Stimulated activated naive CD8-positive, alpha-beta T cell treated with anti-CD3 and anti-CD28 coated beads, Interleukin-15, Interleukin-2, amounts not matched to agents 100 ng/mL and 50 ng/mL, for 24 hours (primary cell): ENCODE measurements at regions not wholly inside any gene's neighbourhood (a gene's known extent, or its start where the extent isn't known, plus 50 kb on each side); places are given as distances from the start of the nearest gene placed in this dataset.

ENCODE experiments used
- H3K27ac Mint-ChIP-seq: one replicate; pipeline ENCODE4 v1.8.0; 2021; ENCODE audit warnings: mild to moderate bottlenecking, mixed read lengths
- H3K27me3 Mint-ChIP-seq: one replicate; pipeline ENCODE4 v1.8.0; 2021; ENCODE audit warnings: mixed read lengths
- H3K36me3 Mint-ChIP-seq: one replicate; pipeline ENCODE4 v1.8.0; 2021; ENCODE audit warnings: low read depth, mixed read lengths
- H3K4me1 Mint-ChIP-seq: one replicate; pipeline ENCODE4 v1.8.0; 2021; ENCODE audit warnings: low read depth, mixed read lengths
- H3K4me3 Mint-ChIP-seq: one replicate; pipeline ENCODE4 v1.8.0; 2021; ENCODE audit warnings: mild to moderate bottlenecking, mixed read lengths
- H3K9me3 Mint-ChIP-seq: one replicate; pipeline ENCODE4 v1.8.0; 2021; ENCODE audit warnings: mixed read lengths

DNA sequence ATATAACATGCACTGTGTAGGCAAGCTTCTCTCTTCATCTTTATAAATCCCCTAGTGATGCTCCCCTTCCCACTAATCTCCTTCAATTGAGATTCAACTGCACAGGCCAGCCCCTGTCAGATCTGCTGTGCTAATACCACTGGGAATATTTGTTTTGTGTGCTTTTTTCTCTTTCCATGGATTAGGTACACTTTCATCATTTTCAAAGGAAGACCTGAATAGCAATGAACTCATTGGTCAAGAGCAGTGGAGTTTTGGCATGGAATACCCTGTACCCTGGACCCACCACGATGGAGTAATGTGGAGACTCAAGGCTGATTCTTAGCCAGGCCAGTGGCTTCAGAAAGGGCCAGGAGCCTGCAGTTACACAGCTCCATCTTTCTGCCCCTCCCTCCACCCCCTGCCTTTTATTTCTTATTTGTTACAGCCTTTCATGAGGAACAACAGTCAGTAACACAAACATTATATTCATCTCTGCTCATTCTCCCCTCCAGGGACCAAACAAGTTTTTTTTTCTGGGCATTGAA lies 75.4 kb upstream of the KCNG1 start:
- H3K36me3 Mint-ChIP-seq, result no peaks in the 10 kb centered on the region
- H3K27me3 Mint-ChIP-seq, result peaks cover 28% of the 10 kb centered on the region
- no peak overlapping the region for H3K27ac Mint-ChIP-seq
- H3K4me3 Mint-ChIP-seq, result no peak overlapping the region
- H3K4me1 Mint-ChIP-seq, result peaks cover under 1% of the 10 kb centered on the region
- H3K9me3 Mint-ChIP-seq, result no peaks in the 10 kb centered on the region

DNA sequence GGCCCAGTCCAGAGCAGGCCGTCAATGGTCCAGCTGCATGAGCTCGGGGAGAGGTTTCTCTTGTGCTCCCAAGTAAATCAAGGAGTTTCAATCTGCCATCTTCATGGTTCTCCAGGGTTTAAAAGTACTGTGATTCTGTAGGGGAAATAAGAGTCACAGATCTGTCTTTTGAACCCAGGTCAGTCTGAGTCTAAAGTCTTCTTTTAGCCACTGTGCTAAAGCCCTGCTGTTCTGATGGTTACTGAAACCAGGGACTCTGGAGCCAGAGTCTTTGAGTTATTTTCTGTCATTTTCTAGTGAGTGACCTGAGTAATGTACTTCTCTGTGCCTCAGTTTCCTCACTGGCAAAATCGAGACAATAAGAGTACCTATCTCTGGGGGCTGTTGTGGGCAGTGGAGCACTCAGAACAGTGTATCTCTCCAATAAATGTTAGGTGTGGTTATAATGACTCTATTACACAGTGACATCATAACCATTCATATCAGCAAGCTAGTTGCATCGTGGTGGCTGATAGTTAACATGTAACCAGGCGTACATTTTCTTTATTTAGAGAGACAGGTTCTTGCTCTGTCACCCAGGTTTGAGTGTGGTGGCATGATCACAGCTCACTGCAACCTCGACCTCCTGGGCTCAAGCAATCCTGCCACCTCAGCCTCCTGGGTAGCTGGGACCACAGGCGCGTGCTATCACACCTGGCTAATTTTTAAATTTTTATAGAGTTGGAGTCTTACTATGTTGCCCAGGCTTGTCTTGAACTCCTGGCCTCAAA lies 74.6 kb upstream of the KCNG1 start:
- H3K27me3 Mint-ChIP-seq, result peaks cover 32% of the 10 kb centered on the region
- H3K4me1 Mint-ChIP-seq, result peaks cover 9% of the 10 kb centered on the region
- no peaks in the 10 kb centered on the region for H3K36me3 Mint-ChIP-seq
- H3K27ac Mint-ChIP-seq, result no peak overlapping the region
- H3K9me3 Mint-ChIP-seq, result no peaks in the 10 kb centered on the region
- no peak overlapping the region for H3K4me3 Mint-ChIP-seq

DNA sequence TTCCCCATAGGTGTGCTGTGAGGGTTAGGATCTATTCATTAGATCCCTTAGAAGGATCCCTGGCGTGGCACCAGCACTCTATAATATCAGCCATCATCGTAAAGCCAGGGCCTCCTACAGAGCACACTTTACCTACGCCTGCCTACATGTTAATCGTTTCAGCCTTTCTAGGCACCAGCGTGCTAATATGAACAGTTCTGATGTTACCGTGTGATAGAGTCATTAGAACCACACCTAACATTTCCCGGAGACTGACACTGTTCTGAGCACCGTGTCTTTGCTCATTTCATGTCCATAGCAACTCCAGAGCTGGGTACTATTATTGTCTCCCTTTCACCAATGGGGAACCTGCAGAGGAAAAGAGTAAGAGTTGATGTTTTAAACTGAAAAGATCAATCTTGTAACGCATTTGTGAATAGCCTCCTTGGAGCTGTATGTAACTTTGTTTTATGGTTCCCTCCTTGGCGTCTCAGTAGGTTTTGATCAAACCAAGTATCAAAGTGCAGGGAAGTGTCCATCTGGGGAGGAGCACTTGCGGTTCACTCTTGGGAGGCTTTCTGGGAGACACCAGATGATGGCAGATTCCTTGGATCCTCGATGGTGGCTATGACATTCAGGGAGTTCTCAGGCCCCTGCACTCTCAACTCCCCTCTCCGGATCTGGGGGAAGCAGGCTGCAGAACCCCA lies 73.8 kb upstream of the KCNG1 start:
- no peak overlapping the region for H3K27ac Mint-ChIP-seq
- H3K4me1 Mint-ChIP-seq, result peaks cover 17% of the 10 kb centered on the region
- no peaks in the 10 kb centered on the region for H3K9me3 Mint-ChIP-seq
- no peaks in the 10 kb centered on the region for H3K36me3 Mint-ChIP-seq
- H3K4me3 Mint-ChIP-seq, result no peak overlapping the region
- peaks cover 39% of the 10 kb centered on the region for H3K27me3 Mint-ChIP-seq

DNA sequence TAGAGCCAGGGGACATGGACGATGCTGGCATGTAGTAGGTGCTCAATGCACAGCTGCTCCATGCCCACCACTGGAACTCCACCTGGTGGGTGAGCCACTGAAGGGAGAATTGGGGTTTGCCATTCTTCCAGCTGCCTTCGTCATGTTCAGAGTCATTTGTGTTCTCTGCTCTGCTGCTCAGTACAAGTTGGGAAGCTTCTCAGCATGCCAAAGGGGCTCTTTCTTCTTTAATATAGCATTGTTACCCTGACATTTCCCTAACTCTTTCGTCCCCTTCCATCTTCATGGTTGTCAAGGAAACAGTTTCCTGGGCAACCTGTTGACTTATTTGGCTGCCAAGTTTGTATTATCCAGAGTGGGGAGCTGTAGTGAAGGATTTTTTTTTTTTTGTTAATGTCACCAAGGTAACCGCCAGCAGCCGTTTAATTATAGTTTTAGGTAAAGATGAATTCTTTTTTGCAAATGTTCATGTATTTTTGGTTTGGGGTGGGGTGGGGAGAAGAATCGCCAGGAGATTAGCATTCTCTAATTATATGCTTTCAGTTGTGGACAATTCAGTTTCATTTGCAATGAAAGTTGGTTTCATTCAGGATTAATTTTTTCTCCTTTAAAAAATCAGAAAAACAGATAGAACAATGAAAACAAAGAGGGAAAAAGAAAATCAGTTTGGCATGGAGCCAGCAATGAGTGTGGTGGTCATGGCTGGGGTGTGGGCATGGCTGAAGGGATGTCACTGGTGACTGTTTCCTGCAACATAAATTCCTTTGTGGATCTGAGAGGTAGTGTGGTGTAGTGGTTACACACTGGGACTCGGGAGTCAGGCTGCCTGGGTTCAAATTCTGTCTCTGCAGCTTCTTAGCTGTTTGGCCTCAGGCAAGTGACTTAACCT lies 73.0 kb upstream of the KCNG1 start:
- H3K4me3 Mint-ChIP-seq, result no peak overlapping the region
- H3K4me1 Mint-ChIP-seq, result peaks cover 24% of the 10 kb centered on the region
- H3K27ac Mint-ChIP-seq, result no peak overlapping the region
- H3K9me3 Mint-ChIP-seq, result no peaks in the 10 kb centered on the region
- H3K27me3 Mint-ChIP-seq, result peaks cover 47% of the 10 kb centered on the region
- H3K36me3 Mint-ChIP-seq, result no peaks in the 10 kb centered on the region

DNA sequence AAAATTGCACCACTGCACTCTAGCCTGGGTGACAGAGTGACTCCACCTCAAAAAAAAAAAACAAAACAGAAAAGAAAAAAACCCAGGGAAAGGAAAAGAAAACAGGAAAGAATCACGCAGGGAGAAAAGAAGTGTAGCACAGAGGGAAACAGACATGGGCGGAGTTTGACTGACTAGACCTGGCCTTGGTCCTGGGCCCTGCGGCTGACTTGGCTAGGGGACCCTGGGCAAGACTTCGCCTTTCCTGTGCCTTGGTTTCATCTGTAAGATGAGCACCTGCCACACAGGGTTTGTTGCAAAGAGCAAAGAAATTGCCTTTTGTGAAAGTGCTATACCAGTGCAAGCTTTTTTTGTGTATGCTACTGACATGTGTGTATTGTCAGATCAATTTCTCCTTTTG lies 71.3 kb upstream of the KCNG1 start:
- peaks cover 54% of the 10 kb centered on the region for H3K27me3 Mint-ChIP-seq

DNA sequence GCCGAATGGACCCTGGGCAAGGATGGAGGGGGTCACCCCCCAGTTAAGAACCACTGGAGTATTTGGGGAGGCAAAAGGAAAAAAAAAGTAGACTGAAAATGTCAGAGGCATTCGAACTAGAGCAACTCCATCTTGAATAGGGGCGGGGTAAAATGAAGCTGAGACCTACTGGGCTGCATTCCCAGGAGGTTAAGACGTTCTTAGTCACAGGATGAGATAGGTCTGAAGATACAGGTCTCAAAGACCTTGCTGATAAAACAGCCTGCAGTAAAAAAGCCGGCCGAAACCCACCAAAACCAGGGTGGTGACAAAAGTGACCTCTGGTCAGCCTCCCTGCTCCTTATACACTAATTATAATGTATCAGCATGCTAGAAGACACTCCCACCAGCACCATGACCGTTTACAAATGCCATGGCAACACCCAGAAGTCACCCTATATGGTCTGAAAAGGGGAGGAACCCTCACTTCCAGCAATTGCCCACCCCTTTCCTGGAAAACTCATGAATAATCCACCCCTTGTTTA lies 70.4 kb upstream of the KCNG1 start:
- Mint-ChIP-seq H3K4me1 (peaks cover 32% of the 10 kb centered on the region), H3K27ac (no peak overlapping the region), H3K27me3 (peaks cover 61% of the 10 kb centered on the region), H3K9me3 (no peaks in the 10 kb centered on the region), H3K4me3 (no peak overlapping the region), H3K36me3 (no peaks in the 10 kb centered on the region)

More for the DNA sequence above, 71.3 kb upstream of the KCNG1 start:
- H3K36me3 Mint-ChIP-seq, result no peaks in the 10 kb centered on the region
- peaks cover 32% of the 10 kb centered on the region for H3K4me1 Mint-ChIP-seq
- no peak overlapping the region for H3K4me3 Mint-ChIP-seq
- H3K9me3 Mint-ChIP-seq, result no peaks in the 10 kb centered on the region
- H3K27ac Mint-ChIP-seq, result no peak overlapping the region

DNA sequence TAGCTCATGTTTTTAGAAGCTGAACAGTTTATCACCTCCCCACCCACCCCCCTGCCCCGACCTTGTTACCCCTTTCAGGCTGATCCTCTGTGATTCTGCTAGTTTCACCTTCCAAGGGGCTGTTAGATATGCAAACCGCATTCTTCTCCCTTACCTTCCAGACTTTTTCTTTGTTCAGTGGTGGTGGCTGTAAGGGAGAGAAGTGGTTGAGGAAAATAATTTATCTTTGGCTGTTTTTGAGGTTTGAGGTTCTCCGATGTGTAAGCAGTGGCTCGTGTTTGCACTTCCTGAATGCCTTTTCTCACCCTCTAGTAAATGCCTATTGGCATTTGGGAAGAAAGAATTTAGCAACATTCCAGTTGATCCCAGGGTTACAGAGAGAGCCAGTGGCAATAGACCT lies 69.4 kb upstream of the KCNG1 start:
- peaks cover 32% of the 10 kb centered on the region for H3K4me1 Mint-ChIP-seq
- H3K4me3 Mint-ChIP-seq, result peak overlapping the region; percentile 39
- H3K36me3 Mint-ChIP-seq, result no peaks in the 10 kb centered on the region
- H3K27ac Mint-ChIP-seq, result peak overlapping the region; percentile 34
- H3K27me3 Mint-ChIP-seq, result peaks cover 66% of the 10 kb centered on the region
- H3K9me3 Mint-ChIP-seq, result no peaks in the 10 kb centered on the region

DNA sequence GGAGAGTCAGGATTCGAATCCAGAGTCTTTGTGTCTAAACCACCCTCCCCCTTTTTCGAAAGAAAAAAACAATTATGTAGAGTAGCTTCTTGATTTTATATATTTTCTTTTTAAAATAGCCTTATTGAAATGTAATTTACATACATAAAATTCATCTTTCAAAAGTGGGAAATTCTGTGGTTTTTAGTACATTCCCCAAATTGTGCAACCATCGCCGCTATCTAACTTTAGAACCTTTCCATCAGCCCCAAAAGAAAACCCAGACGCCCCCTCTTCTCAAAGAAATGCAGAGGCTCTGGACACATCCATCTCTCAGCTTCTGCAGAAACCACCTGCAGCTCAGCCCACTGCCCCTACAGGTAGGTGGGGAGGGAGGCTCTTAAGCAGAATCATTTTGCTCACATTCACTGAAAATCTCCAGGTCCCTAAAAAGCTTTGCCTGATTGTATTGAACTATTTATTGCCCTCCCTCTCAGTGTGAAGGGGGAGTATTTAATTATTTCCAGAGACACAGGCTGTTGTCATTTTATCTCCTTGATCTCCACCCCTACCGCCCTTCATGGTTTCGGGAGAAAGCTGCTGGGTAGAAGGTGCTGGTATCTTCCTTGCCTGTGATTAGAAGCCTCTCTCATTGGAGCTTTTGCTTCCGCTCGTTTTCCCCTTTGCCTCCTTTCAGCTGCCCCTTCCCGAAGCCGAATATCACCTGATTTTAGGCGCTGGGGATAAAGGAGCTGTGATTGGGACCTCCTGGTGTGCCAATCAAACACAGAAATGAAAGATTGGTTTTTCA lies 68.7 kb upstream of the KCNG1 start:
- Mint-ChIP-seq H3K27me3 (peaks cover 69% of the 10 kb centered on the region), H3K4me1 (peaks cover 32% of the 10 kb centered on the region), H3K9me3 (no peaks in the 10 kb centered on the region), H3K36me3 (no peaks in the 10 kb centered on the region), H3K4me3 (peak overlapping the region; percentile 50), H3K27ac (peak overlapping the region; percentile 62)

DNA sequence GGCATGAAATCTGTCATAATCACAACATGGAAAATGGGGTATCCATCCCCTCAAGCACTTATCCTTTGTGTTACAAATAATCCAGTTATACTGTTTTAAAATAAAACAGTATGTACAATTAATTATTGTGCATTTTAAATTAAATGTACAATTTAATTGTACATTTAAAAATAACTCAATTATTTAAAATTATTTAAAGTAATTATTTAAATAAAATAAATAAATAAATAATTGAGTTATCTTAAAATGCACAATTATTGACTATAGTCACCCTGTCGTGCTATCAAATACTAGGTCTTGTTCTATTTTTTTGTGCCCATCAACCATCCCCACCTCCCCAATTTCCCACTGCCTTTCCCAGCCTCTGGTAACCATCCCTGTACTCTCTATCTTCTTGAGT lies 66.9 kb upstream of the KCNG1 start:
- H3K36me3 Mint-ChIP-seq, result no peaks in the 10 kb centered on the region
- H3K27me3 Mint-ChIP-seq, result peaks cover 73% of the 10 kb centered on the region
- no peak overlapping the region for H3K4me3 Mint-ChIP-seq
- no peak overlapping the region for H3K27ac Mint-ChIP-seq
- no peaks in the 10 kb centered on the region for H3K9me3 Mint-ChIP-seq
- H3K4me1 Mint-ChIP-seq, result peaks cover 32% of the 10 kb centered on the region

DNA sequence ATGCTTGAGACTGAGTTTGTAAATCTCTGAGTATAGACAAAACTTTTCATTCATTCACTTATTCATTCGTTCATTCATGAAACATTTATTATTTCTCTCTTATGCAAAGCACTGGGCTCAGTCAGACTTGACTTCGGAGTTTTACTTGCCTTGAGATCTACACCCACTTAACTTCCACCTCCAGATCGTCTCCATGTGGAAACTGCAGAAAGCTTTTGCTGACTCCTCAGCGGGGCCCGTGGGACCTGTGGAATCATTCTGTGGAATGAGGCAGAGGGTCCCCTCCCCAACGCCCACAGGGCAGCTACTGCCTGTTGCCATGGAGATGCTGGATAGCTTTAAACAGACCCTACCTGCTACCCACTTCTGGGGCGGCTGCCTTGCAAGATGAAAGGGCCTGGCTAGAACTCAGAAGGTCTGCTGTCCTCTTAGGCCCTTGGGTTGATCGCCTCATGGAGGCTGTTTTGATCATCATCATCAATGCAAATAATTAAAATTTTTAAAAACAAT lies 66.4 kb upstream of the KCNG1 start:
- H3K27me3 Mint-ChIP-seq, result peaks cover 71% of the 10 kb centered on the region
- no peaks in the 10 kb centered on the region for H3K9me3 Mint-ChIP-seq
- H3K4me1 Mint-ChIP-seq, result peaks cover 32% of the 10 kb centered on the region
- H3K4me3 Mint-ChIP-seq, result no peak overlapping the region
- no peak overlapping the region for H3K27ac Mint-ChIP-seq
- H3K36me3 Mint-ChIP-seq, result no peaks in the 10 kb centered on the region

DNA sequence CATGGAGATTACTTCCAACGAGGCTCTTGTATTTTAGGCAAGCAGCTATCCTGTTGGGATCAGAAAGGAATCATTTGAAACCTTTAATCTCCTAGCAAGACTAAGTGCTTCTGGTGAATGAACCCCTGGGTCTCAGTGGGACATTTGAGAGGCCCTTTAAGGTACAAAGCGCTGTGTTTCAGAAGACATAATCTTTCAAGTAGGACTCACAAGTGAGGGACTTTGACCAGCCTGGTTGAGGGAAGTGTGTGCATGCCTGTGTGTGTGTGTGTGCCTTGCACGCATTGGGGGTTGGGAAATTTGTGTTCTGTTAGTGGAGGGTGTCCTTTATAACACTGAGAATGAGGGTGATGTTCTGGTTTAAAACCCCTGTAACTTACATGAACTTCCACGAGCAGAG lies 64.4 kb upstream of the KCNG1 start:
- Mint-ChIP-seq H3K9me3 (no peaks in the 10 kb centered on the region), H3K4me3 (no peak overlapping the region), H3K27ac (no peak overlapping the region), H3K4me1 (peaks cover 20% of the 10 kb centered on the region), H3K27me3 (peaks cover 70% of the 10 kb centered on the region), H3K36me3 (no peaks in the 10 kb centered on the region)

DNA sequence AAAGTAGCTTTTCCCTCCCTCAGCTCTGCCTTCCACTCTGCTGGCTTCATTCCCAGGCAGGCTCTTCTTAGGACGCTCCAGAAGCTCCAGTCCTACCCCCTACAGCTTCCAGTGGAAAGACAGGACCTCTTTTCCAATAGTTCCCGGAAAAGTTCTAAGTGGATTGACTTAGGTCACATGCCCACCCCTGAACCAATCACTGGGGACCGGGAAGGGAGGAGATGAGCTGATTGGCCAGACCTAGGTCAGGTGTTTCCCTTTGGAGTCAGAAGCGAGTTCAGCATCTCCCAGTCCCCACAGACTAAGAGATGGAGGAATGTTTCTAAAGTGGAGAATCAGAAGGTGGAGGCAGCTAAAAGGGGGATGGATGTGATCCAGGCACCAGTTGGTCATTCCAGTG lies 62.9 kb upstream of the KCNG1 start:
- H3K4me3 Mint-ChIP-seq, result no peak overlapping the region
- H3K27ac Mint-ChIP-seq, result no peak overlapping the region
- peaks cover 62% of the 10 kb centered on the region for H3K27me3 Mint-ChIP-seq
- no peaks in the 10 kb centered on the region for H3K9me3 Mint-ChIP-seq
- no peaks in the 10 kb centered on the region for H3K36me3 Mint-ChIP-seq
- H3K4me1 Mint-ChIP-seq, result peaks cover 7% of the 10 kb centered on the region

DNA sequence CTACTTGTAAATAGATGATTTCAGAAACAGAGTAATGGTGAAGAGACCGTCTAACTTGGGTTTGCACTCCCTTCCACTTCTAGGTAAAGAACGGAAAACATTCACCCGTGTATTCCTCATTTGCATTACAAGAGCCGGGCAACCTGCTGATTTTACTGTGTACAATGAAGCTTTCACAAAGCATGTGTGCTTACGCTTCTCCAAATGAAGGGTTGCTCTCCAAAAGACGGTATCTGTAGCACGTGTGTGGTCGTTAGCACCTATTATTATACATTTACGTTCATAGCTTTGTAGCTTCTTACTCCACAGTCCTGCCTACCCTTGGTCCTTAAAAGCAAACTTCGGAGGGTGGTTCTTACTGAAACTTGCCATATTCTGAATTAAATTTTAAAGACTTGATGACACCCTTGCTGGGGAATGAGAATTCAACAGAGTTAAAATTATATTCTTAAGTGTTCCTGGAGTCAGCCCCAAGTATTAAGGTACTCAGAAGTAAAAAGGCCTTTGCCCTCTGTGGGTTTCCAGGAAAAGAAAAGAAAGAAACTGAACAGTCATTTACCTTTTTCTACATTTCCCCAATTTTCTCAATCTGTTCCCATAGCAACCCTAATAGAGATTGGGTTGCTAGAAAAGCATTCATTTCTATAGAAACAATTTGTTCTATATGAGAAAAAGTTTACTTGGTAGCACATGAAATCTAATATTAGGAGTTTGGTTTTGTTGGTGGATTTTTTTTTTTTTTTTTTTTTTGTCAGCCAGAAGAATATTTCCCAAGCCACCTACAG lies 61.9 kb upstream of the KCNG1 start:
- Mint-ChIP-seq H3K9me3 (no peaks in the 10 kb centered on the region), H3K4me1 (no peaks in the 10 kb centered on the region), H3K27ac (no peak overlapping the region), H3K27me3 (peaks cover 57% of the 10 kb centered on the region), H3K4me3 (no peak overlapping the region), H3K36me3 (no peaks in the 10 kb centered on the region)
